ENCODE measurements at regions not wholly inside any gene's neighbourhood (a gene's known extent, or its start where the extent isn't known, plus 50 kb on each side); places are given as distances from the start of the nearest gene placed in this dataset.

DNA sequence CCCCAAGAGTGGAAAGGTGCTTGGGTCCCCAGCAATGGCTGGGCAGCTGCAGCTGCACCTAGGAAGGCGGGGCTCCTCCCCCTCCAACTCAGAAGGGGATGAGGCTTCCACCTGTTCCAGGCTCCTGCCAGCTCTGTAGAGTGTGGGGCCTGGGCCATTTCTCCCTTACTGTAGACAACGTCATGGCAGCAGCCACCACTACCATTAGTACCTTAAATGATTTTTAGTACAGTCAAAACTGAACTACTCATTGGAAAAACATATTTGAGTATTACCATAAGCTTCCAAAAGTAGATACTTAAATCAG, 1274.2 kb upstream of the GBE1 start:
- DNase-seq (ENCODE audit: low read depth): no peak
- no peak overlapping the region for H3K4me3 ChIP-seq (ENCODE audit: low read depth, low read length)
- TF ChIP-seq, protein P1, sequence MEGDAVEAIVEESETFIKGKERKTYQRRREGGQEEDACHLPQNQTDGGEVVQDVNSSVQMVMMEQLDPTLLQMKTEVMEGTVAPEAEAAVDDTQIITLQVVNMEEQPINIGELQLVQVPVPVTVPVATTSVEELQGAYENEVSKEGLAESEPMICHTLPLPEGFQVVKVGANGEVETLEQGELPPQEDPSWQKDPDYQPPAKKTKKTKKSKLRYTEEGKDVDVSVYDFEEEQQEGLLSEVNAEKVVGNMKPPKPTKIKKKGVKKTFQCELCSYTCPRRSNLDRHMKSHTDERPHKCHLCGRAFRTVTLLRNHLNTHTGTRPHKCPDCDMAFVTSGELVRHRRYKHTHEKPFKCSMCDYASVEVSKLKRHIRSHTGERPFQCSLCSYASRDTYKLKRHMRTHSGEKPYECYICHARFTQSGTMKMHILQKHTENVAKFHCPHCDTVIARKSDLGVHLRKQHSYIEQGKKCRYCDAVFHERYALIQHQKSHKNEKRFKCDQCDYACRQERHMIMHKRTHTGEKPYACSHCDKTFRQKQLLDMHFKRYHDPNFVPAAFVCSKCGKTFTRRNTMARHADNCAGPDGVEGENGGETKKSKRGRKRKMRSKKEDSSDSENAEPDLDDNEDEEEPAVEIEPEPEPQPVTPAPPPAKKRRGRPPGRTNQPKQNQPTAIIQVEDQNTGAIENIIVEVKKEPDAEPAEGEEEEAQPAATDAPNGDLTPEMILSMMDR (IDR thresholded peaks at IDR 0.05; ENCODE audit: low read depth, low read length, missing control alignments): no peak

- no peak for DNase-seq (ENCODE audit: low read depth)
- TF ChIP-seq, protein P1 (IDR thresholded peaks at IDR 0.05; ENCODE audit: low read depth, low read length, missing control alignments): no peak
- no peak overlapping the region for H3K4me3 ChIP-seq (ENCODE audit: low read depth, low read length)
These were observed 1273.6 kb upstream of the GBE1 start for GRCh38 chr3:83034806-83035703.

- TF ChIP-seq, protein P1 (IDR thresholded peaks at IDR 0.05; ENCODE audit: low read depth, low read length, missing control alignments): no peak
- no peak for DNase-seq (ENCODE audit: low read depth)
- no peak overlapping the region for H3K4me3 ChIP-seq (ENCODE audit: low read depth, low read length)
These were observed 1271.7 kb upstream of the GBE1 start for GRCh38 chr3:83033133-83033532.

GRCh38 chr3:83023086-83023485, 1261.6 kb upstream of the GBE1 start:
- no peak overlapping the region for H3K4me3 ChIP-seq (ENCODE audit: low read depth, low read length)
- DNase-seq (ENCODE audit: low read depth): no peak
- TF ChIP-seq, protein P1 (IDR thresholded peaks at IDR 0.05; ENCODE audit: low read depth, low read length, missing control alignments): no peak

- no peak for DNase-seq (ENCODE audit: low read depth)
- TF ChIP-seq, protein P1 (IDR thresholded peaks at IDR 0.05; ENCODE audit: low read depth, low read length, missing control alignments): no peak
- H3K4me3 ChIP-seq (ENCODE audit: low read depth, low read length): no peak overlapping the region
These were observed 1250.0 kb upstream of the GBE1 start for GRCh38 chr3:83011481-83011880.

GRCh38 chr3:83003917-83004316, 1242.5 kb upstream of the GBE1 start:
- DNase-seq (ENCODE audit: low read depth): no peak
- TF ChIP-seq, protein P1 (IDR thresholded peaks at IDR 0.05; ENCODE audit: low read depth, low read length, missing control alignments): no peak
- H3K4me3 ChIP-seq (ENCODE audit: low read depth, low read length): no peak overlapping the region

All from GM12864 (cell line).